HAP-1 (cell line): ENCODE measurements at regions not wholly inside any gene's neighbourhood (a gene's known extent, or its start where the extent isn't known, plus 50 kb on each side); places are given as distances from the start of the nearest gene placed in this dataset.

Experiments
- DNase-seq, 2 experiments: peaks; one replicate each; pipeline ENCODE4 v3.0.0-alpha.2; 2016 to 2020; ENCODE audit warnings: low spot score in 2 of 2
- H3K27me3 ChIP-seq: fragments of 250-450 bp; sonication (Bioruptor Pico); 2 replicates; pipeline ENCODE4 v1.5.1; 2020; ENCODE audit warnings: low read depth, mild to moderate bottlenecking, moderate library complexity
- H3K36me3 ChIP-seq: fragments of 250-450 bp; sonication (Bioruptor Pico); replicated peaks from 2 replicates; pipeline ENCODE4 v1.5.1; 2020; ENCODE audit warnings: mild to moderate bottlenecking
- H3K4me1 ChIP-seq: fragments of 250-450 bp; sonication (Bioruptor Pico); 2 replicates; pipeline ENCODE4 v1.5.1; 2020; ENCODE audit warnings: mild to moderate bottlenecking
- H3K4me3 ChIP-seq: fragments of 250-450 bp; sonication (Bioruptor Pico); 2 replicates; pipeline ENCODE4 v1.5.1; 2020; ENCODE audit warnings: mild to moderate bottlenecking, moderate library complexity
- H3K9me3 ChIP-seq: fragments of 250-450 bp; sonication (Bioruptor Pico); 2 replicates; pipeline ENCODE4 v1.5.1; 2020; ENCODE audit warnings: mild to moderate bottlenecking, moderate library complexity
- in situ Hi-C: fragments of 300-500 bp; cut with MboI; formaldehyde crosslinking; loops from 3 replicates; pipeline ENCODE4 v1.14.3; 2020; ENCODE audit warnings: low sequenced_read_pairs, inconsistent platforms, mixed read lengths

DNA sequence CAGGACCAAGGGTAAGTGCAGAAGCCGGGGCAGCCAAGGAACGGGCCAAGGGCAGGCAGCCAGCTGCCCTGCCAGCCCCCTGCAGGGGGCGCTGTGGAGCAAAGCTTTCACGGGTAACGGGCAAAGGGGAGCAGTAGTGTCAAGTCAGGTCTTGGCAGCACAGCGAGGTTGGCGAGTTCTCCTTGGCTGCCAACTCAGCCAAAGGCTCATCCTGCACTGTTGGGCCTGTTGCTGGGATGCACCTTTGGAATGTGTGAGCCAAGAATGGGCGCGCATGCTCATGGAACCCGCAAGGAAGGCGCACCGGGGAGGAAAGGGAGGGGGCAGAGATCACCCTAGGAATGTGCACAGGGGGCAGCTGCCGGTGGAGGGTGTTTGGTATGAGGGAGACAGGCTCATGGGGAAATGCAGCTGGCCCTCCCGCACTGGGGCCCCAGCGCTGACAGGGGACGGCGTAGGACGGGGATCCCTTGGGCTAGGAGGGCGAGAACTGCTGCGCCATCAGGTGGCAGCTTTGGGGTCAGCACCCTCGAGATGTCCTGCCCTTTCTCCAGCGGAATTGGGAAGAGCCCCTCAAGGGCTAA is 138.0 kb downstream of the ASCL4 start:
- in situ Hi-C loops = no loop called here
- Histone ChIP-seq H3K4me3 (peak overlapping the region; percentile 19), H3K27me3 (no peaks in the 10 kb centered on the region), H3K36me3 (no peaks in the 10 kb centered on the region), H3K9me3 (no peaks in the 10 kb centered on the region), H3K4me1 (no peaks in the 10 kb centered on the region)
- DNase-seq = peak; percentile 26 to 76

DNA sequence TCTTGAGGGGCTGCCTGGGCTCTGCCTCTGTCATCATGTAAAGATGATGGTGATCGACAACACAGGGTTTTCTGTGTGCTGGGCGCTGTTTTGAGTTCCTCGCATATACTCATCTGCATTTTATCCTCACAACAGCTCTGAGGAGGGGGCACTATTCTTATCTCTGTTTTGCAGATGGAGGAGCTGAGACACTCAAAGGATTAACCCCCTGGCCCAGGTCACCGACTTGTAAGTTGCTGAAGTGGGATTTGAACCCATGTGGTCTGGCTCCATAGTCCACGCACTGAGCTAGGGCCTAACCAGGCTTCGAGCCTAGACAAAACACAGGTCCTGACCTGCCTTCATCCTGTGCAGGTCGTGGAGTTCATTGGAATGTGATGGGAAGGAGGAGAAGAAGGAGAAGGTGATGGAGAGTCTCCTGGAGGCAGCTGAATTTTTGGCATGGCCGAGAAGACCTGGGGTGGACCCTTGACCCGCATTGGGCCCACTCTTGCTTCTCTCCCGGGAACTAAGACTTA is 140.0 kb downstream of the ASCL4 start:
- Histone ChIP-seq H3K4me1 (no peaks in the 10 kb centered on the region), H3K27me3 (no peaks in the 10 kb centered on the region), H3K36me3 (no peaks in the 10 kb centered on the region), H3K4me3 (no peak overlapping the region), H3K9me3 (no peaks in the 10 kb centered on the region)
- no peak for DNase-seq
- in situ Hi-C loops = no loop called here

DNA sequence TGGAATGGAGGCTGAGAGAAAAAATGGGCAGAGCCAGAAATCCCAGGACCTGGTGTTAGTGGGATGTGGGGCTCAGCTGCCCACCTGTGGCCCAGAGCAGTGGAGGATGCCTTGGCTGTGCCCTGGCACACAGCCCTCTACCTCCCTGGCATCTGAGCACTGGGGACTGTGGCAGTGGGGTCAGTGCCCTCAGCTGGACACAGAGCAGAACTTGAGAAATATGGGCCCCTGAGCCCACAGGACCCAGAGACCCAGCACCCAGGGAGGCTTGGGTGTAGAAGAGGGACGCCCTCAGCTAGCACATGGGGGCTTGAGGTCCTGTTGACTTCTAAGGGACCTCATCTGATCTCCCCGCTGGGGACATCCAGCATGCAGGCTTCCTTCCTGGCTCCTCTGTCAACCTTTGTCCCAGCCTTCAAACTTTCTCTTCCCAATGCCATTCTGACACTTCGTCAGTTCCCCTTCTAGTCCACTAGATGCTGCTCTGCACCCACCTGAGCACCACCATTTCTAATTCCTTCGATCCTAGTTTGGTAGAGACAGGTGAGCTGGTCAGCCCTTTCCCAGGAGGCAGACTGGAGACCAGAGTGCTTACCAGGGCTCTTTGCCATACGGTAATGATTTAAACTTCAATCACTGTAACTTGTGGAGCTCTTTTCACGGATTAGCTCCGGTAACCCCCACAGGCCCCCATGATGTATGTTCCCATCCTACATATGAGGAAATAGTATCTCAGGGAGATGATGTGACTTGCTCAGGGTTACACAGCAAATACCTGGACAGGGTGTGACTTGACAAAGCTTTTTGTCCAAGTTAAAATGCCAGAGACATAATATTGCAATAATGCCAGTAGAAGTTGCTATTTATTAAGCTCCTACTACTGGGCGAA is 143.7 kb downstream of the ASCL4 start:
- H3K4me1 ChIP-seq = no peaks in the 10 kb centered on the region
- H3K27me3 ChIP-seq = no peaks in the 10 kb centered on the region
- no peaks in the 10 kb centered on the region for H3K36me3 ChIP-seq
- peak in 1 of 2 experiments; percentile 11 for DNase-seq
- no peak overlapping the region for H3K4me3 ChIP-seq
- no peaks in the 10 kb centered on the region for H3K9me3 ChIP-seq
- in situ Hi-C loops = no loop called here

DNA sequence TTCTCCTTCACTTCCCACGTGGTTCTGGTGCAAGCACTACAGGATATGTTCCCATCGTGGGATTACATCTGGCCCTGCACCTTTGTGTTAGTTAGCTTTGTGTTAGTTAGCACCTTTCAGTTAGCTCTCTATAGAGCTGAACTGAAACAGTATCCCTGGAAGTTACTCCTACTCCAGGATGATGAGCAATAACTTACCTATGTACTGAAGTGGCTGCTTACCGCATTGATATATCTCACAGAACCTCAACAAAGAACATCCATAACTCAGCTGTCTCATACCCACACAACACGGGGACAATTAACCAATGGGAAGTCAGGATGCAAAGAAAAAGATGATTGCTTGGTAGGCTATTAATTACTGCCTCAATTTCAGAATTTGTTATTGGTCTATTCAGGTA is 146.6 kb downstream of the ASCL4 start:
- Histone ChIP-seq H3K4me1 (no peaks in the 10 kb centered on the region), H3K27me3 (no peaks in the 10 kb centered on the region), H3K9me3 (no peaks in the 10 kb centered on the region), H3K4me3 (no peak overlapping the region), H3K36me3 (no peaks in the 10 kb centered on the region)
- in situ Hi-C loops = no loop called here
- no peak for DNase-seq

DNA sequence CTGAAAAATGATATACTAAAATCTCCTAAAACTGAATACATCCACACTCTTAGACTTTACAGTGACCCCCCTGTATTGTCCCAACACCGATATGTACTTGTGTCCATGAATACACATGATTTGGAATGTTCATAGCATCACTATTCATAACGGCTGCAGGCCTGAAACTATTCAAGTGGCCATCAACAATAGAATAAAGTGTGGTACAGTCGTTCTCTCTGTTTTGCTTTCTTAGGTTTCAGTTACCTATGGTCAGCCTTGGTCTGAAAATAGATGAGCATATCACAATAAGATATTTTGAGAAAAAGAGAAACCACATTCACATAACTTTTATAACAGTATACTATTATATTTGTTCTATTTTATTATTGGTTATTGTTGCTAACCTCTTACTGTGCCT is 150.6 kb downstream of the ASCL4 start:
- Histone ChIP-seq H3K4me1 (no peaks in the 10 kb centered on the region), H3K36me3 (no peaks in the 10 kb centered on the region), H3K4me3 (no peak overlapping the region), H3K9me3 (no peaks in the 10 kb centered on the region), H3K27me3 (no peaks in the 10 kb centered on the region; the same call in 1 of the 2 replicates)
- DNase-seq = no peak
- in situ Hi-C loops = no loop called here

DNA sequence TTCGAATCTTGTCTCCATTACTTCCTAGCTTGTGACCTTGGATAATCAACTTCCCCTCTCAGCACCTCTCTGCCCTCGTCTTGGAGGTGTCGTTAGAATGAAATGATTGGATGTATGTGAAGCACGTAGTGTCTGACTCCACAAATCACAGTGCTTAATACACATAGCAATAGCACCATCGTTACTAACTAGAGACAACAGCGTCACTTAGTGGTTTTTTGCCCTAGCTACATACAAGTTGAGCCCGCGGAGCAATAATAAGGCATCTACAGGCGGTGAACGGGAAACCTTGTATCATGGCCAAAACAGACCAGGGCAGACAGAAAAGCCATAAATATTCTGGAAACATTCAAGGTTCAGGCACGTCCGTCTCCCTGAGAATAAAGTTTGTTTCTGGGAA is 154.9 kb downstream of the ASCL4 start:
- no peak overlapping the region for H3K4me3 ChIP-seq
- H3K27me3 ChIP-seq = no peaks in the 10 kb centered on the region; the same call in 1 of the 2 replicates
- no peaks in the 10 kb centered on the region for H3K9me3 ChIP-seq
- H3K36me3 ChIP-seq = no peaks in the 10 kb centered on the region
- in situ Hi-C loops = no loop called here
- no peaks in the 10 kb centered on the region for H3K4me1 ChIP-seq
- DNase-seq = peak; percentile 33 to 44

DNA sequence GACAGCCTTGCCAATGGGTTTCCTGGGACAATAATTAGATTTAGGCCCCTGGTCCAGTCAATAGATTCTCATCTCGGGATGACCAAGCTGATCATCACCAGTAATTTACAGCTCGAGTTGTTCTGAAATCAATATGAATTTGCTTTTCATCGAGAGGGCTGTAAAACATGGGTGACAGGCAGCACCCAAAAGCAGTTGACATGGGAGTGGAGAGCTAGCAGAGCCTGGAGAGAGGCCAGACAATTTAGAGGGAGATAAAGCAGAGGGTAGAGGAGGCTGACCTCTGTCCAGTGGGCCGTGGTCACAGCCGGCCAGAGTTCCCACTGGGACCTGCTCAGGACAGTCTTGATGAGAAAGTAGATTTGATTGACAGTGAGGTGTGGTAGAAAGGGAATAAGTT is 157.3 kb downstream of the ASCL4 start:
- Histone ChIP-seq H3K9me3 (no peaks in the 10 kb centered on the region), H3K4me1 (no peaks in the 10 kb centered on the region), H3K27me3 (no peaks in the 10 kb centered on the region), H3K4me3 (no peak overlapping the region), H3K36me3 (no peaks in the 10 kb centered on the region)
- in situ Hi-C loops = no loop called here
- DNase-seq = no peak

DNA sequence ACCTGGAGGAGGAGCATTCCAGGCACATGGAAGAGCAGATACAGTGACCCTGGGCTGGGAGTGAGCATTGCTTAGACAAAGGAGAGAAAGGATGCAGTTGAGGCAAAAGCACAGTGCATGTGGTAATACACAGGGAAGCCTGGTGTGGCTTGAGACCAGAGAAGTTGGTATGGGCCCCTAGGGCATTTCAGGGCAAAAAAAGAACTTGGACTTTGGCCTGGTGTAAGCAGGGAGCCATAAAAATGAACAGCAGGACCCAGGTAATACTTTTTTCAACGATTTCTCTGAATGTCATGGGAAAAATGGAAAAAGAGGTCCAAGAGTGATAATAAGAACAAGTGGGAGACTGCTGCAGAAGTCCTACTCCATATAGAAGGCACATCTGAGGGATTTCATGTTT is 163.9 kb downstream of the ASCL4 start:
- no peaks in the 10 kb centered on the region for H3K36me3 ChIP-seq
- H3K4me3 ChIP-seq = no peak overlapping the region
- H3K4me1 ChIP-seq = no peaks in the 10 kb centered on the region
- H3K9me3 ChIP-seq = no peaks in the 10 kb centered on the region
- H3K27me3 ChIP-seq = no peaks in the 10 kb centered on the region
- no peak for DNase-seq
- in situ Hi-C loops = no loop called here

DNA sequence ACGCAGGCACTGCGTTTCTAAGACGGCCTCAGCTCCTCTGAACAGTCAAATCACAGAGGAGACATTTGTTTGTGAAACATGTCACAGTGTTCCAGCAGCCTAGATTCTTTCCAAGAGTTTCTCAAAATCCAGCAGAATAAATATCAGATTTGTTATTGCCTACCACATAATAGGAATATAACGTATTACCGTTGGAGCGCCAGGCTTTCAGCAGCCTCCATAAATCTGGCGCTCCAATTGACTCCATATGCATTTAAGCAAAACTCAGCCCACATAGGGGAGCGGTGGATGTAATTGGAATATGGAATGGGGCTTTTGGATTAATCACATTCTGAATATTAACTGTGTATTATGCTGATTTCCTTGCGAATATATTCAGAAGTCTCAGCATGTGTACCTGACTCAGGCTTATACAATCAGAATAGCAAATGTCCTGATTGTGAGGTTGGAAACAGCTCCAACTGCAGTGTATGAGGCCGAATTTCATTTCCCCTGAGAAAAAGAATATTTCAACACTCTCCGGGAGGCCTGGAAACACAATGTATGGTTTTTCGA is 174.0 kb downstream of the ASCL4 start:
- H3K36me3 ChIP-seq = no peaks in the 10 kb centered on the region
- no peaks in the 10 kb centered on the region for H3K27me3 ChIP-seq
- in situ Hi-C loops = no loop called here

DNA sequence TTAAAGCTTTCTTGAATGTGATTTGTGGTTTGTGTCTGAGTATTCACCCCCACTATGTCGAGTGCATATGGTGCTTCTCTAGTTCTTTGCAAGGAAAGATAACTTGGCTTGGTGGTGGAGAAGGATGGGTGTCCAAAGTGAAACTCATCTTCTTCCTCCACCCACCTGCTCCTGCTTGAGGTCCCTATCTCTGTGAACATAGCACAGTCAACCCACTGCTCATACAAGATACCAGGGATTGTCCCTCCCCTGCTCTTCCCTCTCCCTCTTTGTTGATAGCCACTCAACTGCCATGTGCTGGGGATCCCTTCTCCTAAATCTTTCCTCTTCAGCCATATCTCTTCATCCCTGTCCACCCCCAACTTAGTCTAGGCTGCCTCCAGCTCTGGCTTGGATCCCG is 176.5 kb downstream of the ASCL4 start:
- in situ Hi-C loops = no loop called here
- H3K27me3 ChIP-seq = peaks cover 3% of the 10 kb centered on the region; the same call in 1 of the 2 replicates
- no peak for DNase-seq
- H3K9me3 ChIP-seq = no peaks in the 10 kb centered on the region
- H3K4me1 ChIP-seq = no peaks in the 10 kb centered on the region
- H3K4me3 ChIP-seq = no peak overlapping the region
- H3K36me3 ChIP-seq = no peaks in the 10 kb centered on the region

More for the DNA sequence above, 174.0 kb downstream of the ASCL4 start:
- no peak overlapping the region for H3K4me3 ChIP-seq
- no peak for DNase-seq
- no peaks in the 10 kb centered on the region for H3K9me3 ChIP-seq
- H3K4me1 ChIP-seq = no peaks in the 10 kb centered on the region

DNA sequence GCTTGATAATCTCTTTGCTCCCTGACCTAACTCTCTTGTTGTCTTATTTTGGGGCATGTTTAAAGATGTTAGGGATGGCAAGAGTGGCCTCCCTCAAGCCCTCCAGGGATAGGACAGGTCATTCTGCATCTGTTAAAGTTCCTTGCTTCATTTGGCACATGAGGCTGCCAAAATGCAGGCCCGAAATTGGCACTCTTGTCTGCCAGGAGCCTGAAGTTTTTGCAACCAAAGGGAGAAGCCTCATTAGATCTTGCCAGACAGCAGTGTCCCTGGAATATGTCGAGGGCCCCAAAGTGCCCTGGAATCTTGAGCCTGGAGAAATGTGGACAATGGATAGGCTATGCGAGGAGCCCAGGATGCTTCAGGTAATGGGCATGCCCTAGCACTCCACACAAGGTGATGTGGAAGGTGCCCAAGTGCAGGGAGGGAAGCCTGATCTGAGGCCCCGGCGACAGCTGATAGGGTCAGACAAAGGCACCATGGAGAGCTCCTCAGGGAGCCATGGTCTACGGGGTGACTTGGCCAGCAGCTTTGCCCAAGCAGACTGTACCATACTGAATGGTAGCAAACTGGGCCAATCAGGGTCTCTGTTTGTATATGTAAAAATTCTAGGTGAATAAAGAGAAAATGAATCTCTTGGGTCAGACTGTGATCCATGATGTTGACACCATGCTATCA is 173.0 kb upstream of the WSCD2 start:
- no peak for DNase-seq
- Histone ChIP-seq H3K27me3 (peaks cover 3% of the 10 kb centered on the region; the same call in 1 of the 2 replicates), H3K4me1 (no peaks in the 10 kb centered on the region), H3K4me3 (no peak overlapping the region), H3K36me3 (no peaks in the 10 kb centered on the region), H3K9me3 (no peaks in the 10 kb centered on the region)
- in situ Hi-C loops = no loop called here

DNA sequence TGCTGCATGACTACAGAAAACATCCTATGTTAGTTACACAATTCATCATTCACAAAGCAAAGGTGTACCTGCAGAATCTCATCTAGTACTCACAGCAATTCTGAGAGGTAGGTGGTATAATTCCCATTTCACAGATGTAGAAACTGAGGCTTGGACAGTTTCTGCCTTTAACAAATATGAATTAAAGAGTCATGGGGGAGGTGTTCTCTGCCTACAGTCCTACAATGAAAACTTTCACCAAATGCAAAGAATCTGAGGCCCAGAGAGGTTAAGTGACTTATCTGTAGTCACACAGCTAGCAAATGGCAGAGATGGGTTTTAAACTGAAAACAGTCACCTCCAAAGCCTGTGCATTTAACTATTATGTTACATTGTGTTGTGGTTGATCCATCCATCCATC is 171.6 kb upstream of the WSCD2 start:
- in situ Hi-C loops = no loop called here
- Histone ChIP-seq H3K36me3 (no peaks in the 10 kb centered on the region), H3K27me3 (peaks cover 3% of the 10 kb centered on the region; the same call in 1 of the 2 replicates), H3K4me3 (no peak overlapping the region), H3K9me3 (no peaks in the 10 kb centered on the region), H3K4me1 (no peaks in the 10 kb centered on the region)
- no peak for DNase-seq

DNA sequence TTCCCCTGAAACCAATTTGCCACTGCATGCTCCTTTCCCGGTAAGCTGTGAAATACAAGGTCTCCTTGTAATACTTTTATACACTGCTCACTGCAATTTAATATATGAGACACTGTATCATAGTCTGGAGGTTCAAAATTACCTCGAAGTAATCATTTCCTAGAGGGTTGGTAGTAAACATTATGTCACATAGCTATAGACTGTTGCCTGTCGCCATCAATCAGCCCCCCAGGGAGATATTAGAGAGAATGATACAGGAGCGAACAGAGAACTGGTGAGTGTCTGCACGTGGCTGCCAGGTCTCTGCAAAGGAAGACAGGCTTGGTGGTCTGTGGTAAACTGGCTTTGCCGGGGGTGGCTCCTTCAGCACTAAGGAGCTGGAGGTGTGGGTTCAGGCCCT is 165.5 kb upstream of the WSCD2 start:
- H3K9me3 ChIP-seq = no peaks in the 10 kb centered on the region
- in situ Hi-C loops = no loop called here
- DNase-seq = no peak
- no peaks in the 10 kb centered on the region for H3K4me1 ChIP-seq
- H3K27me3 ChIP-seq = no peaks in the 10 kb centered on the region
- no peak overlapping the region for H3K4me3 ChIP-seq
- H3K36me3 ChIP-seq = no peaks in the 10 kb centered on the region
